Testis (tissue), 2 donors: ENCODE measurements at regions not wholly inside any gene's neighbourhood (a gene's known extent, or its start where the extent isn't known, plus 50 kb on each side); places are given as distances from the start of the nearest gene placed in this dataset.
A peak's percentile ranks its signal among the peaks of the same experiment; 100 is the strongest.

Experiments used
- DNase-seq: peaks from one replicate; pipeline ENCODE4 v3.0.0-alpha.2; 2019
- H3K27ac ChIP-seq, 2 donors: fragments of 200-600 bp; sonication (generic); one replicate each; pipeline ENCODE4 v1.5.1; 2019
- H3K27me3 ChIP-seq: fragments of 200-600 bp; sonication (generic); one replicate; pipeline ENCODE4 v1.5.1; 2019
- H3K36me3 ChIP-seq: fragments of 200-600 bp; sonication (generic); one replicate; pipeline ENCODE4 v1.5.1; 2017; ENCODE audit warnings: low read depth; ENCODE audit errors: missing control alignments
- H3K4me1 ChIP-seq: fragments of 200-600 bp; sonication (generic); one replicate; pipeline ENCODE4 v1.5.1; 2019
- H3K4me3 ChIP-seq, 2 donors: fragments of 200-600 bp; sonication (generic); one replicate each; pipeline ENCODE4 v1.5.1; 2017 to 2019
- H3K9me3 ChIP-seq: fragments of 200-600 bp; sonication (generic); one replicate; pipeline ENCODE4 v1.5.1; 2017
- POLR2A ChIP-seq: fragments of 450-650 bp; IDR thresholded peaks from one replicate; pipeline ENCODE4 v1.6.1; 2017; ENCODE audit warnings: antibody characterized with exemption, mild to moderate bottlenecking, moderate library complexity
- WGBS, 2 donors: methylation state at CpG; one replicate each; pipeline ENCODE4 v1.1.5; 2018; 5-methylcytosine and 5-hydroxymethylcytosine counted together
- intact Hi-C: fragments of 100-400 bp; cut with DNase I; formaldehyde crosslinking; loops from one replicate; pipeline ENCODE4 v1.15.1; 2023; ENCODE audit warnings: low total_unique reads
- TF ChIP-seq, protein P1 (sequence below), 3 experiments: fragments of 450-650 bp in 2 of 3; fragments of 200-600 bp in 1 of 3; sonication (generic) in 1 of 3; IDR thresholded peaks; one replicate each; pipeline ENCODE4 v1.5.1; 2016 to 2019; ENCODE audit warnings: antibody characterized with exemption in 3 of 3, mild to moderate bottlenecking in 2 of 3, moderate library complexity in 1 of 3

DNA sequence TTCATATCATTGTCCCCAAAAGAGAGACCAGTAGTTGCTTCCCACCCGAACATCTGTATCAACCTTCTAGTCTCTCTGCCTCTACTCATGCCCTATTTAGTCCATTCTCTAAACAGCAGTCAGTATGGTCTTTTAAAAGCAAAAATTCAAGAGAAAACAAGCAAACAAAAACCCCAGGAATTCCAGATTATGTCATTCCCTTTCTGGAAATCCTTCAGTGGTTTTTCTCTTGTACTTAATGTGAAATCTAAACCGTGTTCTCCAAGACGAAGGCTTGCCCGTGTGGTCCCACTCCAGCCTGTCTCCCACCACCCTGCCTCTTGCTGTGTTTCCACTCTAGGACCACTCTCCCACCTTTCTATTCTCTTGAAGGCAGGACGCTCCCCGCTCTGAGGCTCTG lies 90.8 kb downstream of the TMEM30B start:
- no peak for DNase-seq
- 76 to 77% methylated on average over 6 of the region's 6 CpGs for WGBS, 2 donors
- Histone ChIP-seq H3K36me3 (no peaks in the 10 kb centered on the region), H3K27me3 (no peaks in the 10 kb centered on the region), H3K27ac (no peak overlapping the region), H3K9me3 (no peaks in the 10 kb centered on the region), H3K4me1 (no peaks in the 10 kb centered on the region), H3K4me3 (no peak overlapping the region)
- intact Hi-C loops, result no loop called here
- no peak for TF ChIP-seq POLR2A
- TF ChIP-seq, protein P1, sequence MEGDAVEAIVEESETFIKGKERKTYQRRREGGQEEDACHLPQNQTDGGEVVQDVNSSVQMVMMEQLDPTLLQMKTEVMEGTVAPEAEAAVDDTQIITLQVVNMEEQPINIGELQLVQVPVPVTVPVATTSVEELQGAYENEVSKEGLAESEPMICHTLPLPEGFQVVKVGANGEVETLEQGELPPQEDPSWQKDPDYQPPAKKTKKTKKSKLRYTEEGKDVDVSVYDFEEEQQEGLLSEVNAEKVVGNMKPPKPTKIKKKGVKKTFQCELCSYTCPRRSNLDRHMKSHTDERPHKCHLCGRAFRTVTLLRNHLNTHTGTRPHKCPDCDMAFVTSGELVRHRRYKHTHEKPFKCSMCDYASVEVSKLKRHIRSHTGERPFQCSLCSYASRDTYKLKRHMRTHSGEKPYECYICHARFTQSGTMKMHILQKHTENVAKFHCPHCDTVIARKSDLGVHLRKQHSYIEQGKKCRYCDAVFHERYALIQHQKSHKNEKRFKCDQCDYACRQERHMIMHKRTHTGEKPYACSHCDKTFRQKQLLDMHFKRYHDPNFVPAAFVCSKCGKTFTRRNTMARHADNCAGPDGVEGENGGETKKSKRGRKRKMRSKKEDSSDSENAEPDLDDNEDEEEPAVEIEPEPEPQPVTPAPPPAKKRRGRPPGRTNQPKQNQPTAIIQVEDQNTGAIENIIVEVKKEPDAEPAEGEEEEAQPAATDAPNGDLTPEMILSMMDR (IDR thresholded peaks at IDR 0.05), result no peak

DNA sequence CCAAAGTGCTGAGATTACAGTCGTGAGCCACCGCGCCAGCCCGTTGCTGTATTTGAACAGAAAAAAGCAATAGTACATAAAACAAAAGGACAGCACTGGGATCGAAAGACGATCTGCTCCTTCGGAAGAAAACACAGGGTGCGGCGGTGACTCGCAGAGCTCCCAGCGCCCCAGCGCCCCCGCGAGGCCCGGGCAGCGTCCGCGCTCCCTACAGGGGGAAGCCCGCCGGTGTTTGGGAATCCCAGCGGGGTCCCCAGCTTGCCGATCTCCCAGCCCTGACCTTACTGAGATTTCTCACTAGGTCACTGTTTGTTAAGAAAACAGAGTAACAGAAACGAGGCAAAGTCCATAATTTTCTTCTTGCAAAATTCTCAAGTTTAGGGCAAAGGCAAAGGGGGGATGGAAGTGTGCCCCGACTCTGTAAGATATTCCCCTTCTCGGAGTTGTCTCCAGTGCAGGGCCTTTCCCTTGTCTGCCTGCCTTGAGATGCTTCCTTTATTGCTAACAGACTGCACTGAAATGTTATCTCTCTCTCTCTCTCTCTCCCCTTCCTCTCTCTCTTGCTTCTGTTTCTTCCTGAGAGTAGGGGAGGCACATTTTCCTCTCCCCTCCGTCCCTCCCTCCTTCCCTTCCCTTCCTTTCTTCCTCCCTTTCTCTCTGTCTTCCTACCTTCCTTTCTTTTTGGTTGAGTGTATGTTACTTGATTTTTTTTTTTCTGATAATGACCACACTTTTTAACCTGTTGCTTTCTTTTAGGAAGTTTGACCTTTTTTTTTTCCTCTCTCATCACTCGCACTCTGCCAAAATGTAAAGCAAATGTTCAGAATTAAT lies 91.9 kb downstream of the TMEM30B start:
- peak; percentile 44 for DNase-seq
- Histone ChIP-seq H3K27ac (peak overlapping the region in 1 of 2 donors; percentile 71), H3K4me3 (peak overlapping the region; percentile 36 to 42), H3K4me1 (no peaks in the 10 kb centered on the region), H3K36me3 (no peaks in the 10 kb centered on the region), H3K27me3 (no peaks in the 10 kb centered on the region), H3K9me3 (no peaks in the 10 kb centered on the region)
- intact Hi-C loops, result no loop called here
- no peak for TF ChIP-seq POLR2A
- TF ChIP-seq, protein P1 (IDR thresholded peaks at IDR 0.05), result peak in 2 of 3 experiments; percentile 17 to 35
- WGBS, 2 donors, result 4 to 6% methylated on average over 27 of the region's 27 CpGs

DNA sequence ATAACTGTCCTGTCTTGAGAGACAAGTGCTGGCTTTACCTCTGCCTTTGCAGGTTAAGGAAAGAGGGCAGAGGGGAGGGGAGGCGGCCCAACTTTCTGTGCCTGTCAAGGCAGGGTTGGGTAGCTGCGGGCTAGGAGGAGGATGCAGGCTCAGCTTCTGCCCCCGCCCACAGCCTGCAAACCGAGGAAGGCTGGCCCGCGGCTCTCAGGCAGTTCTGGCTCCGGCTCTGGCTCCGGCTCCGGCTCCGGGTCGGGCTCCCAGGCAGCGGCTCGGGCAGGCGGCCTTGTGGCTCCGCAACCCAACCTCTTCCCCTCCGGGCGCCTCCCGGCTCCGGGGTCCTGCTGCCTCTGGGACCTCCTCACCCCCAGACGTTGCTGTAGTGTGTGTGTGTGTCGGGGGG lies 92.9 kb downstream of the TMEM30B start:
- Histone ChIP-seq H3K27ac (no peak overlapping the region), H3K4me1 (no peaks in the 10 kb centered on the region), H3K36me3 (no peaks in the 10 kb centered on the region), H3K9me3 (no peaks in the 10 kb centered on the region), H3K27me3 (no peaks in the 10 kb centered on the region), H3K4me3 (peak overlapping the region in 1 of 2 donors; percentile 42)
- peak; percentile 55 for DNase-seq
- no peak for TF ChIP-seq POLR2A
- TF ChIP-seq, protein P1 (IDR thresholded peaks at IDR 0.05), result no peak
- 9 to 80% methylated on average over 1 to 21 of the region's 21 CpGs for WGBS, 2 donors
- intact Hi-C loops, result no loop called here

DNA sequence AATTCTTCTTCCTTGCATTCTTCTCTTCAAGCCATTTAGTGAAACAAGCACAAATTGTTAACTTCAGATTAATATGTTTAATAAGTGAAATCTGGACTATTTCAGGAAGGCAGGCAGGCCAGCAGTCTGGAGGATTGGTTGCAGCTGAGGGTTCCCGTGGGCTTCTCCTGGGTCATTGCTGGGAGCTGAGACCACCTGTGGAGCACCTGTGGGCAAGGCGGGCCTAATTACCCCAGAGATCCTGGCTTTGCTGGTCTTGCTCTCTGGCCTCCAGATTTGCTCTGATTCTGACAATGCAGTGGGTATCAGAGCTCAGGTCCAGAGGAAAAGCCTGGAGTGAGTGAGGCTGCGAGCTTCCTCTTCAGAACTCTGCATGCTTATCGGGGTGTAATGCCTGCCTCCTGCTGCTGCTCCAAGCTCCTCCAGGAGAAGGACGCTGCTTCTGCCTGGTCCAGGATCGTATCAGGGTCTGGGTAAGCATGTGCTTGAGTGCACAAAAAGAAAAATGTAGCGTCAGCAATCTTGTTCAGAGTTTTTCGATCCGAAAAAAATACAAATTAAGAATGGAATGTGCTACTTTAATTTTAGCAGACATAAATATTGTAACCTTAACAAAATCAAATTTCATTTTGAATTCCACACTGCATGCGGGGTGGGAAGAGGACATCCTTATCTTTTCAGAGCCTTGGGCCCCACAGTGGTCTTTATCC lies 93.8 kb downstream of the TMEM30B start:
- TF ChIP-seq, protein P1 (IDR thresholded peaks at IDR 0.05), result no peak
- TF ChIP-seq POLR2A, result no peak
- WGBS, 2 donors, result 25 to 27% methylated on average over 10 of the region's 10 CpGs
- no peaks in the 10 kb centered on the region for H3K36me3 ChIP-seq
- H3K27ac ChIP-seq, result no peak overlapping the region
- intact Hi-C loops, result no loop called here
- peak; percentile 39 for DNase-seq
- no peaks in the 10 kb centered on the region for H3K27me3 ChIP-seq
- H3K9me3 ChIP-seq, result no peaks in the 10 kb centered on the region
- H3K4me1 ChIP-seq, result no peaks in the 10 kb centered on the region
- H3K4me3 ChIP-seq, result no peak overlapping the region
